HL-60 (cell line): ENCODE measurements at regions not wholly inside any gene's neighbourhood (a gene's known extent, or its start where the extent isn't known, plus 50 kb on each side); places are given as distances from the start of the nearest gene placed in this dataset.

ENCODE experiments used
- DNase-seq, 2 experiments: peaks; one replicate each; pipeline ENCODE4 v3.0.0-alpha.2; 2010 to 2020; ENCODE audit warnings: low read depth in 1 of 2, low spot score in 1 of 2
- H3K27ac ChIP-seq: fragments of 250-450 bp; sonication (Bioruptor Pico); replicated peaks from 2 replicates; pipeline ENCODE4 v1.5.1; 2020; ENCODE audit warnings: mild to moderate bottlenecking, moderate library complexity
- H3K27me3 ChIP-seq: fragments of 250-450 bp; sonication (Bioruptor Pico); 2 replicates; pipeline ENCODE4 v1.5.1; 2021; ENCODE audit warnings: mild to moderate bottlenecking, moderate library complexity; ENCODE audit not compliant: insufficient read depth, poor library complexity, severe bottlenecking
- H3K4me3 ChIP-seq: replicated peaks from 2 replicates; pipeline ENCODE4 v1.5.1; 2011; ENCODE audit warnings: mild to moderate bottlenecking, control low read depth, low read length; ENCODE audit not compliant: insufficient read depth
- CTCF ChIP-seq: IDR thresholded peaks from one replicate; pipeline ENCODE4 v1.5.1; 2011; ENCODE audit warnings: low read length, control low read depth, inconsistent platforms; ENCODE audit not compliant: insufficient read depth
- GABPA ChIP-seq: IDR thresholded peaks from 2 replicates; pipeline ENCODE4 v1.6.1; 2012; ENCODE audit warnings: low read depth
- POLR2AphosphoS5 ChIP-seq: IDR thresholded peaks from 2 replicates; pipeline ENCODE4 v1.6.1; 2012; ENCODE audit warnings: low read depth
- REST ChIP-seq: IDR thresholded peaks from 2 replicates; pipeline ENCODE4 v1.6.1; 2012; ENCODE audit warnings: low read depth; ENCODE audit not compliant: insufficient replicate concordance
- SPI1 ChIP-seq: IDR thresholded peaks from 2 replicates; pipeline ENCODE4 v1.6.1; 2012; ENCODE audit warnings: low read depth, mild to moderate bottlenecking, borderline replicate concordance

- no peak for DNase-seq
- H3K27ac ChIP-seq: no peak overlapping the region
- no peak for TF ChIP-seq GABPA
- TF ChIP-seq SPI1: no peak
- no peak for TF ChIP-seq REST
- no peak for TF ChIP-seq CTCF
- no peak for TF ChIP-seq POLR2AphosphoS5
- no peak overlapping the region for H3K4me3 ChIP-seq
- H3K27me3 ChIP-seq: no peaks in the 10 kb centered on the region
These were observed 104.2 kb upstream of the RALGPS2 start for GRCh38 chr1:178620584-178621475.

GRCh38 chr1:178621822-178622221 lies 103.2 kb upstream of the RALGPS2 start:
- H3K27me3 ChIP-seq: no peaks in the 10 kb centered on the region
- no peak overlapping the region for H3K4me3 ChIP-seq
- no peak for DNase-seq
- H3K27ac ChIP-seq: no peak overlapping the region
- TF ChIP-seq CTCF (no peak), GABPA (no peak), REST (no peak), POLR2AphosphoS5 (no peak), SPI1 (no peak)

- no peaks in the 10 kb centered on the region for H3K27me3 ChIP-seq
- H3K4me3 ChIP-seq: no peak overlapping the region
- H3K27ac ChIP-seq: no peak overlapping the region
- TF ChIP-seq SPI1: no peak
- TF ChIP-seq CTCF: no peak
- no peak for TF ChIP-seq POLR2AphosphoS5
- no peak for TF ChIP-seq GABPA
- no peak for TF ChIP-seq REST
- DNase-seq: no peak
These were observed 99.3 kb upstream of the RALGPS2 start for GRCh38 chr1:178625695-178626094.
